ENCODE measurements at regions not wholly inside any gene's neighbourhood (a gene's known extent, or its start where the extent isn't known, plus 50 kb on each side); places are given as distances from the start of the nearest gene placed in this dataset.

DNA sequence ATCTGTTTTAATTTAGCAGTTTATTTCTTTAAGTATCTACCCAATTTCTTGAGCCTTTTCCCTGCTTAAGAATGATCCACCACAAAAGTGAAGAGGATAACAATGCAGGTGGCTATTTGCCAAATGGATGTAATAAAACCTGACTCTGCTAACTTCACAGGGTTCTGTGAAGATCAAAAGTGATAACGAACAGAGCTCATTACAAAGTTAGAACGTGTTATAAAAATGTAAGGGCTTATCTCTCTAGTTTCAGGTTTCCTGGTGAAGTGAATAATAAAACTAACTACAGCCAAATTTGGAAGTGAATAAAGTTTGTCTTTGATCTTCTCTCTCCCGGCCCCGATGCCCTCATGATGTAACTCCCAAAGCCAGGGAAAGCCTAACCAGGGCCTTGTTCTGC, 497.9 kb downstream of the SMARCA1 start:
- TF ChIP-seq POLR2A (IDR thresholded peaks at IDR 0.05): no peak
- no peak for TF ChIP-seq CTCF (IDR thresholded peaks at IDR 0.05)

All from prostate gland (tissue), 2 donors.